CD4-positive, alpha-beta T cell treated with Interferon gamma for 1 hour (primary cell): ENCODE measurements at regions not wholly inside any gene's neighbourhood (a gene's known extent, or its start where the extent isn't known, plus 50 kb on each side); places are given as distances from the start of the nearest gene placed in this dataset.
A peak's percentile ranks its signal among the peaks of the same experiment; 100 is the strongest.

Experiments used
- DNase-seq: peaks from one replicate; pipeline ENCODE4 v3.0.0-alpha.2; 2020

- no peak for DNase-seq
These were observed 286.9 kb upstream of the NFE2L3 start for GRCh38 chr7:25864943-25865751.

- no peak for DNase-seq
These were observed 283.5 kb upstream of the NFE2L3 start for GRCh38 chr7:25868509-25868908.

- DNase-seq: no peak
These were observed 281.4 kb upstream of the NFE2L3 start for GRCh38 chr7:25870574-25870973.

- DNase-seq: no peak
These were observed 275.9 kb upstream of the NFE2L3 start for GRCh38 chr7:25876092-25876491.

- no peak for DNase-seq
These were observed 273.9 kb upstream of the NFE2L3 start for GRCh38 chr7:25877802-25878789.

GRCh38 chr7:25879799-25880198 lies 272.2 kb upstream of the NFE2L3 start:
- no peak for DNase-seq

- DNase-seq: no peak
These were observed 270.5 kb upstream of the NFE2L3 start for GRCh38 chr7:25881317-25882037.

GRCh38 chr7:25882151-25882773 lies 269.7 kb upstream of the NFE2L3 start:
- no peak for DNase-seq

GRCh38 chr7:25884265-25884828 lies 267.7 kb upstream of the NFE2L3 start:
- no peak for DNase-seq

GRCh38 chr7:25885057-25885576 lies 266.9 kb upstream of the NFE2L3 start:
- no peak for DNase-seq

GRCh38 chr7:25886387-25887240 lies 265.4 kb upstream of the NFE2L3 start:
- no peak for DNase-seq

- DNase-seq: no peak
These were observed 264.7 kb upstream of the NFE2L3 start for GRCh38 chr7:25887266-25887665.

GRCh38 chr7:25887795-25888559 lies 264.0 kb upstream of the NFE2L3 start:
- no peak for DNase-seq

GRCh38 chr7:25889765-25890164 lies 262.2 kb upstream of the NFE2L3 start:
- DNase-seq: no peak

GRCh38 chr7:25891591-25891990 lies 260.4 kb upstream of the NFE2L3 start:
- DNase-seq: no peak

- DNase-seq: no peak
These were observed 258.6 kb upstream of the NFE2L3 start for GRCh38 chr7:25893436-25893835.

- DNase-seq: peak; percentile 48
These were observed 257.7 kb upstream of the NFE2L3 start for GRCh38 chr7:25894002-25894901.

- DNase-seq: peak; percentile 71
These were observed 256.9 kb upstream of the NFE2L3 start for GRCh38 chr7:25894902-25895791.
